PC-3 (cell line): ENCODE measurements at regions not wholly inside any gene's neighbourhood (a gene's known extent, or its start where the extent isn't known, plus 50 kb on each side); places are given as distances from the start of the nearest gene placed in this dataset.

ENCODE experiments used
- ATAC-seq: fragments of 200-7000 bp; cut with Tn5 transposase; 2 replicates; pipeline ENCODE4 v1.9.1; 2020; ENCODE audit warnings: mild to moderate bottlenecking, moderate library complexity
- BruUV-seq: library from RNA; stranded (reverse); fragments of 400-500 nt; replicated peaks from 2 replicates; lab custom pipeline; 2021; lab: Mats Ljungman, UMichigan
- CTCF ChIA-PET: fragments of 300-600 bp; sonication (Branson Sonifier 250); formaldehyde crosslinking; loops from one replicate; lab custom pipeline; 2022; ENCODE audit warnings: antibody characterized with exemption; lab: Charles Lee
- POLR2A ChIA-PET: fragments of 300-600 bp; sonication (Branson Sonifier 250); formaldehyde crosslinking; loops from one replicate; lab custom pipeline; 2022; ENCODE audit warnings: antibody characterized with exemption; ENCODE audit not compliant: unreplicated experiment; lab: Charles Lee
- DNase-seq: peaks from one replicate; pipeline ENCODE4 v3.0.0-alpha.2; 2015
- H2AFZ ChIP-seq: fragments of 300-600 bp; sonication (generic); 2 replicates; pipeline ENCODE4 v1.6.0; 2016; ENCODE audit warnings: antibody characterized with exemption, low read length
- H3F3A ChIP-seq: fragments of 300-600 bp; sonication (generic); one replicate; pipeline ENCODE4 v1.6.0; 2017; ENCODE audit warnings: antibody characterized with exemption, low read length, control low read depth, mild to moderate bottlenecking; ENCODE audit not compliant: unreplicated experiment
- H3K27ac ChIP-seq: fragments of 300-600 bp; sonication (generic); 2 replicates; pipeline ENCODE4 v1.5.1; 2016; ENCODE audit warnings: mild to moderate bottlenecking, low read length
- H3K27me3 ChIP-seq: fragments of 300-600 bp; sonication (generic); 2 replicates; pipeline ENCODE4 v1.6.1; 2016; ENCODE audit warnings: low read length, mixed read lengths
- H3K36me3 ChIP-seq: fragments of 300-600 bp; sonication (generic); 2 replicates; pipeline ENCODE4 v1.6.1; 2016; ENCODE audit warnings: low read depth, mixed run types, low read length, mixed read lengths
- H3K4me1 ChIP-seq: fragments of 300-600 bp; sonication (generic); 2 replicates; pipeline ENCODE4 v1.5.1; 2016; ENCODE audit warnings: low read length; ENCODE audit not compliant: insufficient read depth
- H3K4me2 ChIP-seq: fragments of 300-600 bp; sonication (generic); 2 replicates; pipeline ENCODE4 v1.6.0; 2016; ENCODE audit warnings: low read length
- H3K4me3 ChIP-seq: fragments of 300-600 bp; sonication (generic); 2 replicates; pipeline ENCODE4 v1.5.1; 2016; ENCODE audit warnings: mild to moderate bottlenecking, low read length, mixed read lengths
- H3K79me2 ChIP-seq: fragments of 300-600 bp; sonication (generic); 2 replicates; pipeline ENCODE4 v1.6.1; 2017; ENCODE audit warnings: low read length, mixed read lengths
- H3K9ac ChIP-seq: fragments of 300-600 bp; sonication (generic); 2 replicates; pipeline ENCODE4 v1.6.0; 2016; ENCODE audit warnings: mild to moderate bottlenecking, low read length
- H3K9me2 ChIP-seq: fragments of 300-600 bp; sonication (generic); replicated peaks from 2 replicates; pipeline ENCODE4 v1.6.1; 2016; ENCODE audit warnings: mixed run types, low read length, mixed read lengths
- H3K9me3 ChIP-seq: fragments of 300-600 bp; sonication (generic); 2 replicates; pipeline ENCODE4 v1.6.1; 2016; ENCODE audit warnings: low read length, mixed read lengths
- H4K20me1 ChIP-seq: fragments of 300-600 bp; sonication (generic); 2 replicates; pipeline ENCODE4 v1.6.1; 2016; ENCODE audit warnings: low read length, mixed read lengths
- CTCF ChIP-seq: fragments of 300-600 bp; sonication (generic); conservative IDR thresholded peaks from 2 replicates; pipeline ENCODE4 v1.5.1; 2017; ENCODE audit warnings: antibody characterized with exemption, low read depth, mild to moderate bottlenecking, low read length
- EZH2 ChIP-seq: fragments of 300-600 bp; sonication (generic); IDR thresholded peaks from one replicate; pipeline ENCODE4 v1.6.1; 2017; ENCODE audit warnings: antibody characterized with exemption, mild to moderate bottlenecking, low read length; ENCODE audit not compliant: unreplicated experiment
- EZH2phosphoT487 ChIP-seq: fragments of 300-600 bp; sonication (generic); IDR thresholded peaks from 2 replicates; pipeline ENCODE4 v1.6.1; 2018; ENCODE audit warnings: mild to moderate bottlenecking, antibody characterized with exemption, low read length, borderline replicate concordance
- intact Hi-C: fragments of 100-400 bp; cut with micrococcal nuclease; formaldehyde crosslinking; loops from 2 replicates; pipeline ENCODE4 v1.9.0; 2023

- peaks cover 7% of the 10 kb centered on the region; the same call in 1 of the 2 replicates for H3K4me1 ChIP-seq
- intact Hi-C loops = no loop called here
- no peak overlapping the region for H3K9ac ChIP-seq
- ATAC-seq = no peak
- no peak for DNase-seq
- H3K27me3 ChIP-seq = no peaks in the 10 kb centered on the region
- no peaks in the 10 kb centered on the region for H3K9me3 ChIP-seq
- BruUV-seq = no TSS peak
- no peak overlapping the region for H3K4me3 ChIP-seq
- POLR2A ChIA-PET = no interaction called here
- no peak overlapping the region for H2AFZ ChIP-seq
- H3K9me2 ChIP-seq = no peaks in the 10 kb centered on the region
- H3F3A ChIP-seq = no peaks in the 10 kb centered on the region
- no peaks in the 10 kb centered on the region for H3K36me3 ChIP-seq
- H3K4me2 ChIP-seq = no peak overlapping the region
- H4K20me1 ChIP-seq = no peaks in the 10 kb centered on the region
- H3K27ac ChIP-seq = no peak overlapping the region
- CTCF ChIA-PET = no interaction called here
- no peak for TF ChIP-seq CTCF
- TF ChIP-seq EZH2phosphoT487 = no peak
- no peak for TF ChIP-seq EZH2
- H3K79me2 ChIP-seq = no peaks in the 10 kb centered on the region
These were observed 213.3 kb upstream of the SSTR4 start for GRCh38 chr20:22821796-22822195.

- DNase-seq = no peak
- Histone ChIP-seq H3K79me2 (no peaks in the 10 kb centered on the region), H3K9me2 (no peaks in the 10 kb centered on the region), H3K36me3 (no peaks in the 10 kb centered on the region), H2AFZ (no peak overlapping the region), H3K4me1 (peaks cover 7% of the 10 kb centered on the region; the same call in 1 of the 2 replicates), H3K9ac (no peak overlapping the region), H3K27ac (no peak overlapping the region), H3K4me3 (no peak overlapping the region), H4K20me1 (no peaks in the 10 kb centered on the region), H3K27me3 (no peaks in the 10 kb centered on the region), H3K9me3 (no peaks in the 10 kb centered on the region), H3F3A (no peaks in the 10 kb centered on the region), H3K4me2 (no peak overlapping the region)
- intact Hi-C loops = no loop called here
- TF ChIP-seq CTCF = no peak
- POLR2A ChIA-PET = no interaction called here
- no TSS peak for BruUV-seq
- ATAC-seq = no peak
- CTCF ChIA-PET = no interaction called here
These were observed 212.0 kb upstream of the SSTR4 start for GRCh38 chr20:22823119-22823518.

GRCh38 chr20:22824077-22824476, 211.0 kb upstream of the SSTR4 start:
- Histone ChIP-seq H2AFZ (no peak overlapping the region), H3K27me3 (no peaks in the 10 kb centered on the region)
- BruUV-seq = no TSS peak

More at GRCh38 chr20:22824077-22824476, 211.0 kb upstream of the SSTR4 start:
- H3K79me2 ChIP-seq = no peaks in the 10 kb centered on the region
- no peaks in the 10 kb centered on the region for H3K36me3 ChIP-seq
- no peak overlapping the region for H3K9ac ChIP-seq
- no peak for TF ChIP-seq EZH2phosphoT487
- no peak for TF ChIP-seq EZH2
- TF ChIP-seq CTCF = no peak
- DNase-seq = no peak
- no peak overlapping the region for H3K27ac ChIP-seq
- ATAC-seq = no peak
- no peaks in the 10 kb centered on the region for H3K9me3 ChIP-seq
- H3K9me2 ChIP-seq = no peaks in the 10 kb centered on the region
- H4K20me1 ChIP-seq = no peaks in the 10 kb centered on the region
- POLR2A ChIA-PET = no interaction called here
- CTCF ChIA-PET = no interaction called here
- intact Hi-C loops = no loop called here
- no peak overlapping the region for H3K4me2 ChIP-seq
- H3K4me3 ChIP-seq = no peak overlapping the region
- H3K4me1 ChIP-seq = peaks cover 7% of the 10 kb centered on the region; the same call in 1 of the 2 replicates
- H3F3A ChIP-seq = no peaks in the 10 kb centered on the region
